ENCODE measurements at regions not wholly inside any gene's neighbourhood (a gene's known extent, or its start where the extent isn't known, plus 50 kb on each side); places are given as distances from the start of the nearest gene placed in this dataset.

DNA sequence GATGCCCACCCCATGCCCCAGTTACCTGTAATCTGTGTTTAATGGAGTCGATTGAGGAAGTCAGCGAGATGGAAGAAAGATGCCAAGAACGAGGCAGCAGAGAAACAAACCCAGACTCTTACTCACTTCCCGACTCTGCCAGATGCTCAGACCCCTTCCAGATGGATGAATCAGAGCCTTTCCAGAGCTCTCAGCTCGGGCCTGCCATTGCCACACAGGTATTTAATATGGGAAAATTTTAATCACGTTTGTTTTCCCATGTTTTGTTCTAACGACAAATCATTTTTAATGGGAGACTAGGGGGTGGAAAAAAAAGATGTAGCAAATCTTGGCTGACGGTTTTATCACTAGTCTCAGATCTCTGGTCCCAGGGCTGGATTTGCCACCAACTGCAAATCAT lies 72.5 kb upstream of the SRRM4 start:
- TF ChIP-seq, protein P1, sequence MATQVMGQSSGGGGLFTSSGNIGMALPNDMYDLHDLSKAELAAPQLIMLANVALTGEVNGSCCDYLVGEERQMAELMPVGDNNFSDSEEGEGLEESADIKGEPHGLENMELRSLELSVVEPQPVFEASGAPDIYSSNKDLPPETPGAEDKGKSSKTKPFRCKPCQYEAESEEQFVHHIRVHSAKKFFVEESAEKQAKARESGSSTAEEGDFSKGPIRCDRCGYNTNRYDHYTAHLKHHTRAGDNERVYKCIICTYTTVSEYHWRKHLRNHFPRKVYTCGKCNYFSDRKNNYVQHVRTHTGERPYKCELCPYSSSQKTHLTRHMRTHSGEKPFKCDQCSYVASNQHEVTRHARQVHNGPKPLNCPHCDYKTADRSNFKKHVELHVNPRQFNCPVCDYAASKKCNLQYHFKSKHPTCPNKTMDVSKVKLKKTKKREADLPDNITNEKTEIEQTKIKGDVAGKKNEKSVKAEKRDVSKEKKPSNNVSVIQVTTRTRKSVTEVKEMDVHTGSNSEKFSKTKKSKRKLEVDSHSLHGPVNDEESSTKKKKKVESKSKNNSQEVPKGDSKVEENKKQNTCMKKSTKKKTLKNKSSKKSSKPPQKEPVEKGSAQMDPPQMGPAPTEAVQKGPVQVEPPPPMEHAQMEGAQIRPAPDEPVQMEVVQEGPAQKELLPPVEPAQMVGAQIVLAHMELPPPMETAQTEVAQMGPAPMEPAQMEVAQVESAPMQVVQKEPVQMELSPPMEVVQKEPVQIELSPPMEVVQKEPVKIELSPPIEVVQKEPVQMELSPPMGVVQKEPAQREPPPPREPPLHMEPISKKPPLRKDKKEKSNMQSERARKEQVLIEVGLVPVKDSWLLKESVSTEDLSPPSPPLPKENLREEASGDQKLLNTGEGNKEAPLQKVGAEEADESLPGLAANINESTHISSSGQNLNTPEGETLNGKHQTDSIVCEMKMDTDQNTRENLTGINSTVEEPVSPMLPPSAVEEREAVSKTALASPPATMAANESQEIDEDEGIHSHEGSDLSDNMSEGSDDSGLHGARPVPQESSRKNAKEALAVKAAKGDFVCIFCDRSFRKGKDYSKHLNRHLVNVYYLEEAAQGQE (IDR thresholded peaks at IDR 0.05; ENCODE audit: insufficient read depth in 1 of 2, low read depth in 2 of 2, low read length in 2 of 2), result no peak
- TF ChIP-seq POLR2AphosphoS5 (IDR thresholded peaks at IDR 0.05; ENCODE audit: low read depth, low read length) (no peak), TAF1 (IDR thresholded peaks at IDR 0.05; ENCODE audit: borderline replicate concordance, insufficient read depth, low read length) (no peak), SIN3A (IDR thresholded peaks at IDR 0.05; ENCODE audit: borderline replicate concordance, insufficient read depth, low read length) (no peak), FOXP2 (optimal IDR thresholded peaks at IDR 0.05; ENCODE audit: borderline replicate concordance, extremely low read depth, extremely low read length, insufficient read depth) (no peak)
